CD4-positive, alpha-beta T cell (primary cell): ENCODE measurements at regions not wholly inside any gene's neighbourhood (a gene's known extent, or its start where the extent isn't known, plus 50 kb on each side); places are given as distances from the start of the nearest gene placed in this dataset.

Source experiments
- ATAC-seq: fragments of 200-7000 bp; cut with Tn5 transposase; one replicate; pipeline ENCODE4 v1.10.0; 2022; ENCODE audit warnings: mild to moderate bottlenecking; ENCODE audit not compliant: poor library complexity
- CTCF ChIA-PET: fragments of 350-600 bp; sonication (Branson Sonifier 250); formaldehyde crosslinking; loops from one replicate; lab custom pipeline; 2021; ENCODE audit warnings: antibody characterized with exemption, inconsistent platforms; lab: Charles Lee
- POLR2A ChIA-PET: fragments of 350-600 bp; sonication (Branson Sonifier 250); formaldehyde crosslinking; loops from one replicate; lab custom pipeline; 2021; ENCODE audit warnings: antibody characterized with exemption, inconsistent platforms; lab: Charles Lee
- DNase-seq, 14 experiments: peaks; one replicate each; pipeline ENCODE4 v3.0.0-alpha.2; 2013 to 2020; ENCODE audit warnings: mixed read lengths in 2 of 14
- H3K27ac ChIP-seq, 2 donors: one replicate each; pipeline versions ENCODE4 v1.5.1 to v1.7.0; 2013; ENCODE audit warnings: low read length in 2 of 2, low read depth in 1 of 2, mild to moderate bottlenecking in 1 of 2
- H3K27me3 ChIP-seq, 2 experiments: 1 replicate in 1 of 2; 2 replicates in 1 of 2; pipeline versions ENCODE4 v1.6.1 to v1.7.0; 2013; ENCODE audit warnings: low read length in 2 of 2, control low read depth in 1 of 2, mild to moderate bottlenecking in 1 of 2, moderate library complexity in 1 of 2; ENCODE audit not compliant: insufficient read depth in 2 of 2, control insufficient read depth in 1 of 2
- H3K36me3 ChIP-seq: one replicate; pipeline ENCODE4 v1.6.1; 2013; ENCODE audit warnings: low read length, control low read depth; ENCODE audit not compliant: insufficient read depth
- H3K4me1 ChIP-seq: one replicate; pipeline ENCODE4 v1.6.1; 2013; ENCODE audit warnings: low read length, control low read depth; ENCODE audit not compliant: insufficient read depth
- H3K4me3 ChIP-seq: one replicate; pipeline ENCODE4 v1.5.1; 2013; ENCODE audit warnings: mild to moderate bottlenecking, low read length, moderate library complexity
- H3K9me3 ChIP-seq, 2 experiments: 1 replicate in 1 of 2; 2 replicates in 1 of 2; pipeline versions ENCODE4 v1.6.1 to v1.7.0; 2013; ENCODE audit warnings: low read length in 2 of 2, mild to moderate bottlenecking in 2 of 2, control low read depth in 1 of 2, moderate library complexity in 1 of 2; ENCODE audit not compliant: control insufficient read depth in 1 of 2, insufficient read depth in 1 of 2
- H3K27ac Mint-ChIP-seq: one replicate; pipeline ENCODE4 v1.8.0; 2020; ENCODE audit warnings: mixed read lengths
- H3K27me3 Mint-ChIP-seq: one replicate; pipeline ENCODE4 v1.8.0; 2021; ENCODE audit warnings: mixed read lengths
- H3K36me3 Mint-ChIP-seq: one replicate; pipeline ENCODE4 v1.8.0; 2021; ENCODE audit warnings: low read depth, mixed read lengths
- H3K4me1 Mint-ChIP-seq: one replicate; pipeline ENCODE4 v1.8.0; 2021; ENCODE audit warnings: low read depth, mixed read lengths
- H3K4me3 Mint-ChIP-seq: one replicate; pipeline ENCODE4 v1.8.0; 2020; ENCODE audit warnings: mild to moderate bottlenecking, mixed read lengths
- H3K9me3 Mint-ChIP-seq: one replicate; pipeline ENCODE4 v1.8.0; 2020; ENCODE audit warnings: mixed read lengths
- intact Hi-C, 2 experiments: fragments of 100-400 bp; cut with DNase I in 1 of 2; cut with micrococcal nuclease in 1 of 2; formaldehyde crosslinking; loops; one replicate each; pipeline versions ENCODE4 v1.15.1 to v1.9.0; 2023 to 2025; cut with DNase I, micrococcal nuclease
- TF ChIP-seq, protein P1 (sequence below): fragments of 200-600 bp; IDR thresholded peaks from one replicate; pipeline ENCODE4 v1.8.0; 2022; ENCODE audit warnings: antibody characterized with exemption, mild to moderate bottlenecking

DNA sequence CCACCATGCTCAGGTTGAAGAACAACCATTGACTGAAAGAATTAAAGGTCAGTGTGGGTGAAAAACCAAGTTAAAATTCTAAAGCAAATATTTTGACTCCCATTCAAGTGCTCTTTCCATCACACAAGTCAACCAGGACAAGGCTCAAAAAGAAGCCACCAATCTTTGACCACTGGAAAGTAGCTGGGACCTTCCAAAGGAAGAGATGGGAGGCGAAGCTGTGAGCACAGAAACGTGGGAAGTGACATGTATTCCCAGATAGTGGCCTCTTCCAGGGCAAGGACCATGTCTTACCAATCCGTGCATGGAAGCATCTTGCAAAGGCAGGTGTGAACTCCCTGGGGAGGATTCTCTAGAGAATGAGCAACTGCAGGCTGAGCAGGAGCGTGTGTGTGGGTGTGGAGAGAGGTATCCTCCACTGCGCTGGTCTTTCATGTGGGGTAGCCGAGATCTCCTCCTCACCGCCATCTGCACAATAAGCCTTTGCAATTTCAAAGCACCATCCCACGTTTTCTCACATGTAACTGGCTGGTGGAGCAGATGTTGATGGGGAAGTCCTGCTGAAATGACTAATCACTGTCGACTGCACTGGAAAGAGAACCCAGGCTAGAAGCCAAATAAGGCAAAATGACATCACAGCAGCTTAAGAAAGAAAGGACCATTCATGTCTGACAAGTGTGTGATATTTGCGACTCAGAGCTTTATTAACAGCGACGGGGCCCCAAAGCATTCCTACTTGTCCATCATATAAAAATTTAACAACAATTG is 189.4 kb upstream of the RREB1 start:
- Mint-ChIP-seq H3K4me3 (no peak overlapping the region), H3K36me3 (no peaks in the 10 kb centered on the region), H3K27ac (no peak overlapping the region), H3K9me3 (no peaks in the 10 kb centered on the region), H3K4me1 (peaks cover 23% of the 10 kb centered on the region), H3K27me3 (no peaks in the 10 kb centered on the region)
- intact Hi-C loops: no loop called here
- CTCF ChIA-PET: no interaction called here
- H3K27me3 ChIP-seq: no peaks in the 10 kb centered on the region
- no peak overlapping the region for H3K4me3 ChIP-seq
- H3K36me3 ChIP-seq: no peaks in the 10 kb centered on the region
- H3K27ac ChIP-seq: no peak overlapping the region
- peaks cover 9% of the 10 kb centered on the region for H3K4me1 ChIP-seq
- H3K9me3 ChIP-seq: no peaks in the 10 kb centered on the region
- peak; percentile 68 for ATAC-seq
- peak in 4 of 14 experiments; percentile 1 to 63 (median 33) for DNase-seq
- POLR2A ChIA-PET: no interaction called here
- TF ChIP-seq, protein P1, sequence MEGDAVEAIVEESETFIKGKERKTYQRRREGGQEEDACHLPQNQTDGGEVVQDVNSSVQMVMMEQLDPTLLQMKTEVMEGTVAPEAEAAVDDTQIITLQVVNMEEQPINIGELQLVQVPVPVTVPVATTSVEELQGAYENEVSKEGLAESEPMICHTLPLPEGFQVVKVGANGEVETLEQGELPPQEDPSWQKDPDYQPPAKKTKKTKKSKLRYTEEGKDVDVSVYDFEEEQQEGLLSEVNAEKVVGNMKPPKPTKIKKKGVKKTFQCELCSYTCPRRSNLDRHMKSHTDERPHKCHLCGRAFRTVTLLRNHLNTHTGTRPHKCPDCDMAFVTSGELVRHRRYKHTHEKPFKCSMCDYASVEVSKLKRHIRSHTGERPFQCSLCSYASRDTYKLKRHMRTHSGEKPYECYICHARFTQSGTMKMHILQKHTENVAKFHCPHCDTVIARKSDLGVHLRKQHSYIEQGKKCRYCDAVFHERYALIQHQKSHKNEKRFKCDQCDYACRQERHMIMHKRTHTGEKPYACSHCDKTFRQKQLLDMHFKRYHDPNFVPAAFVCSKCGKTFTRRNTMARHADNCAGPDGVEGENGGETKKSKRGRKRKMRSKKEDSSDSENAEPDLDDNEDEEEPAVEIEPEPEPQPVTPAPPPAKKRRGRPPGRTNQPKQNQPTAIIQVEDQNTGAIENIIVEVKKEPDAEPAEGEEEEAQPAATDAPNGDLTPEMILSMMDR: no peak

DNA sequence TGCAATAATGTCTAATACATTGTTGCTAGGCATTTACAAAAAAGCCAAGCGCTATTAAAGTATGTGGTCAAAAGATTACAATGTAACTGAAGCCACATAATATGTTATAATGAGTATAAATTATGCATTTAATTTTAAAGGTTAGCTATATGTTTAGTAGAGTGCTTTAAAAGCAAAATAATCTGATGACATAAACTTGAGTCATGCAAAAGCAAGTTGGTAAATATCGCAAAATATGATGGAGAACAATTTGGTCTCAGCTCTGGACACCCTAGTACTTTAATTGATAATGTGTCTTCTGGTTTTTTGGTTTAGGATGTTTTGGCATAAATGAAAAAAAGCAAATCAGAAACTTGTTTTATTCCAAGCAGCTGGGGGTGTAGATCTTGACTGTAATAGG is 188.6 kb upstream of the RREB1 start:
- POLR2A ChIA-PET: no interaction called here
- Histone ChIP-seq H3K27me3 (no peaks in the 10 kb centered on the region), H3K9me3 (no peaks in the 10 kb centered on the region), H3K36me3 (no peaks in the 10 kb centered on the region), H3K4me3 (no peak overlapping the region), H3K27ac (no peak overlapping the region), H3K4me1 (peaks cover 9% of the 10 kb centered on the region)
- Mint-ChIP-seq H3K36me3 (no peaks in the 10 kb centered on the region), H3K9me3 (no peaks in the 10 kb centered on the region), H3K4me3 (no peak overlapping the region), H3K27ac (no peak overlapping the region), H3K27me3 (no peaks in the 10 kb centered on the region), H3K4me1 (peaks cover 23% of the 10 kb centered on the region)
- TF ChIP-seq, protein P1: no peak
- DNase-seq (no peak), ATAC-seq (no peak)
- intact Hi-C loops: no loop called here
- CTCF ChIA-PET: no interaction called here

DNA sequence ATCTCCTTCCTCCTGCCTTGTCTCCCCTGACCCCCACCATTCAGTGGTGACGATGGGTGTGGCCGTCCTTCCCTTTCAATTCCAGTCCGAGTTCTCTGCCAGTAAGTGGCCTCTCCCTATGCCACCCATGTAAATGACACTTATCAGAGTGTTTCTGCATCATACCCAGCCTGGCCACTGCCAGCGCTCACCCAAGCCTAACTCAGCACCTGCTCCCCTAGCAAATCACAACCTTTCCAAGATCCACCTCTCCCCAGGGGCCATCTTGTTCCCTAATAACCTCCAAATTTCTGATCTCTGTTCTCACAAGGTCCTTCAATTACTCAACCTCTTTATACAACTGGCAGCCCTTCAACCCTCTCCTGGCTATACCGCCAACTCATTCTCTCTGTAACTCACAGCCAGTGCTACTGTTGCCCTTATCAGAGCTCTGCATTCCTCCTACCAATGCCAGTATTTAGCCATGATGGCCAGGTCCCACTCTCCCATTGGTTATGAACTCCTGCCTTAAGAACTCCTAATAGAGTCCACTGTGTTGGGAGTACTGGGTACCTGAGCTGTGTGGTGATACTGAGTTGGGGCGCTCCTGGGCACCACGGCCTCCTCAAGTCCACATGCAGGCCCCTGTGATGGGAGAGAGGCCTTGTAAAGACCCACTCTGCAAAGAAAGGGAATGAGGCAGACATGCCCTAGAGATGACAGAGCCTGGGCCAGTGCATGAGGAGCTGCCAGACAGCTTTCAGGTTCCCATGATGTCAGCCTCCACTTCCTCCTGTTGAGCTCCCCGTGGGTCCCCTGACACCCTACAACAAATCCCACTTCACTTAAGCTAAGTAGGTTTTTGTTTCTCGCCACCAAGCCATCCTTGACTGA is 187.4 kb upstream of the RREB1 start:
- H3K4me3 ChIP-seq: no peak overlapping the region
- no peak overlapping the region for H3K27ac Mint-ChIP-seq
- no peaks in the 10 kb centered on the region for H3K9me3 Mint-ChIP-seq
- intact Hi-C loops: no loop called here
- H3K27ac ChIP-seq: no peak overlapping the region
- H3K4me3 Mint-ChIP-seq: no peak overlapping the region
- H3K27me3 Mint-ChIP-seq: no peaks in the 10 kb centered on the region
- no peaks in the 10 kb centered on the region for H3K27me3 ChIP-seq
- H3K36me3 ChIP-seq: no peaks in the 10 kb centered on the region
- ATAC-seq (no peak), DNase-seq (no peak)
- no peaks in the 10 kb centered on the region for H3K36me3 Mint-ChIP-seq
- ChIA-PET POLR2A (no interaction called here), CTCF (no interaction called here)
- no peaks in the 10 kb centered on the region for H3K9me3 ChIP-seq
- peaks cover 9% of the 10 kb centered on the region for H3K4me1 ChIP-seq
- TF ChIP-seq, protein P1: no peak
- peaks cover 23% of the 10 kb centered on the region for H3K4me1 Mint-ChIP-seq
